ENCODE measurements at regions not wholly inside any gene's neighbourhood (a gene's known extent, or its start where the extent isn't known, plus 50 kb on each side); places are given as distances from the start of the nearest gene placed in this dataset.

GRCh38 chr17:63350364-63350763 is 95.7 kb downstream of the CYB561 start:
- Histone ChIP-seq H3K27ac (no peak overlapping the region), H3K9ac (no peak overlapping the region), H3K36me3 (ENCODE audit: control insufficient read depth, insufficient read depth, low read length) (no peaks in the 10 kb centered on the region), H3K4me1 (no peaks in the 10 kb centered on the region), H3K4me2 (ENCODE audit: low read length) (no peak overlapping the region), H3K9me3 (ENCODE audit: control insufficient read depth, low read length) (no peaks in the 10 kb centered on the region), H3K4me3 (ENCODE audit: low read depth, low read length) (no peak overlapping the region), H2AFZ (no peak overlapping the region), H3K27me3 (ENCODE audit: control insufficient read depth, insufficient read depth, low read length) (no peaks in the 10 kb centered on the region), H3K79me2 (no peaks in the 10 kb centered on the region)
- TF ChIP-seq CTCF (IDR thresholded peaks at IDR 0.05): no peak

DNA sequence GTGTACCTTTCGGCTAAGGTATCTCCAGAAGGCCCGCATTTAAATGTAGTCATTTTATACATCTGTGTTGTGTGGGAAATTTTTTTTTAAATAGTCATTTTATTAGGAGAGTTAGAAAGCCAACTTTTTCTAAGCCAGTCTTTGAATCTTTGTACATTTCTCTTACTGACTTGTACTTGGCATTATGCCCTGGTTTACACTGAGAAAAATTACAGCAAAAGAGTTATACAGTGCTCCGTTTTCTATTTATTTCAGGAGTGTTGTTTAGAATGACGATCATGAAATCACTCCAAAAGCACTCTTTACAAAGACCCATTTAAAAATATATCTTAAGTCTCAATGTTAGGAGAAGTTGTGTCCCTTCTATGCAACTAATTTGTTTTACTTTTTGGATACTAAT is 91.8 kb downstream of the CYB561 start:
- Histone ChIP-seq H3K27ac (no peak overlapping the region), H3K9me3 (ENCODE audit: control insufficient read depth, low read length) (no peaks in the 10 kb centered on the region), H3K4me1 (peaks cover 4% of the 10 kb centered on the region), H3K79me2 (no peaks in the 10 kb centered on the region), H3K27me3 (ENCODE audit: control insufficient read depth, insufficient read depth, low read length) (no peaks in the 10 kb centered on the region), H3K4me2 (ENCODE audit: low read length) (no peak overlapping the region), H3K4me3 (ENCODE audit: low read depth, low read length) (no peak overlapping the region), H3K9ac (no peak overlapping the region), H2AFZ (no peak overlapping the region), H3K36me3 (ENCODE audit: control insufficient read depth, insufficient read depth, low read length) (no peaks in the 10 kb centered on the region)
- TF ChIP-seq CTCF (IDR thresholded peaks at IDR 0.05): no peak

GRCh38 chr17:63356337-63356757 is 89.8 kb downstream of the CYB561 start:
- Histone ChIP-seq H3K27ac (no peak overlapping the region), H3K9me3 (ENCODE audit: control insufficient read depth, low read length) (no peaks in the 10 kb centered on the region), H2AFZ (no peak overlapping the region), H3K4me3 (ENCODE audit: low read depth, low read length) (no peak overlapping the region), H3K36me3 (ENCODE audit: control insufficient read depth, insufficient read depth, low read length) (no peaks in the 10 kb centered on the region), H3K4me1 (peaks cover 4% of the 10 kb centered on the region), H3K79me2 (no peaks in the 10 kb centered on the region), H3K27me3 (ENCODE audit: control insufficient read depth, insufficient read depth, low read length) (no peaks in the 10 kb centered on the region), H3K9ac (no peak overlapping the region), H3K4me2 (ENCODE audit: low read length) (peak overlapping the region; percentile 6)
- no peak for TF ChIP-seq CTCF (IDR thresholded peaks at IDR 0.05)

- Histone ChIP-seq H3K9ac (no peak overlapping the region), H3K4me2 (ENCODE audit: low read length) (no peak overlapping the region), H2AFZ (no peak overlapping the region), H3K27me3 (ENCODE audit: control insufficient read depth, insufficient read depth, low read length) (no peaks in the 10 kb centered on the region), H3K27ac (peak overlapping the region; percentile 25), H3K79me2 (no peaks in the 10 kb centered on the region), H3K36me3 (ENCODE audit: control insufficient read depth, insufficient read depth, low read length) (no peaks in the 10 kb centered on the region), H3K9me3 (ENCODE audit: control insufficient read depth, low read length) (no peaks in the 10 kb centered on the region), H3K4me1 (peaks cover 4% of the 10 kb centered on the region), H3K4me3 (ENCODE audit: low read depth, low read length) (no peak overlapping the region)
- TF ChIP-seq CTCF (IDR thresholded peaks at IDR 0.05): no peak
Observed at GRCh38 chr17:63358111-63358839, 87.8 kb downstream of the CYB561 start.

- no peak overlapping the region for H2AFZ ChIP-seq
- H3K79me2 ChIP-seq: no peaks in the 10 kb centered on the region
- no peak overlapping the region for H3K9ac ChIP-seq
- no peak overlapping the region for H3K4me3 ChIP-seq (ENCODE audit: low read depth, low read length)
- no peaks in the 10 kb centered on the region for H3K27me3 ChIP-seq (ENCODE audit: control insufficient read depth, insufficient read depth, low read length)
- H3K27ac ChIP-seq: peak overlapping the region; percentile 17
- H3K36me3 ChIP-seq (ENCODE audit: control insufficient read depth, insufficient read depth, low read length): no peaks in the 10 kb centered on the region
- TF ChIP-seq CTCF (IDR thresholded peaks at IDR 0.05): no peak
- peaks cover 4% of the 10 kb centered on the region for H3K4me1 ChIP-seq
- H3K4me2 ChIP-seq (ENCODE audit: low read length): no peak overlapping the region
- no peaks in the 10 kb centered on the region for H3K9me3 ChIP-seq (ENCODE audit: control insufficient read depth, low read length)
Observed at GRCh38 chr17:63358956-63359355, 87.2 kb downstream of the CYB561 start.
